ENCODE measurements at regions not wholly inside any gene's neighbourhood (a gene's known extent, or its start where the extent isn't known, plus 50 kb on each side); places are given as distances from the start of the nearest gene placed in this dataset.

DNA sequence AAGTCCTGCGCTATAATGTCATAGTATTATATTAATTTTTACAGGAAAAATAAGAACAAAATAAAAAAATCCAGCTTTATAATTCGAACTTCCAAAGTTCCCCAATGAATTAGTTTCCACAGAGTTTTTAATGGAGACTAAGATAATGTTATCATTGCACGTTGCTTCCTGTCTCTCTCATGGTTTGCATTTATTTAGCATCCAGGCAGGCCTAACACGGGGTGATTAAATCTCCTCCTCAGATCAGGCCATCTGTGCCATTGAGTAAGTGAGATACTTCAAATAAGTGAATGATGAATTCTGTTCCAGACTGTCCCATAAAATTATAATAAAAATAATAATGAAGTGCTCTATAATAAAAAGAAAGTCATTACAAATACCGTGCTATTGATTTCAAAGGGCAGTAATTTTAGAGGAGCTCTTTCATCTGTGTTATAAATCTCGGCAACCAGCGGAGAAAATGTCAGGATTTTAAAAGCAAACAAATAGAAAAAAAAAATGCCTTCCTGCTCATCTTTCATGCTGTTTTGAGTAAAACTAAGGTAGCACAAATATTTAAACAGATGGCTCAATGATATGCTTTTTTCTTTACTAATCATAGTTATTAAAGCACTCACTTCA is 570.6 kb upstream of the ZNF608 start:
- WGBS, 2 donors = 66 to 75% methylated on average over 7 of the region's 7 CpGs
- no peak overlapping the region for H3K4me3 ChIP-seq (ENCODE audit: low read depth, poor library complexity, severe bottlenecking)
- no peak for DNase-seq (ENCODE audit: low spot score in 2 of 2)
- TF ChIP-seq, protein P1, sequence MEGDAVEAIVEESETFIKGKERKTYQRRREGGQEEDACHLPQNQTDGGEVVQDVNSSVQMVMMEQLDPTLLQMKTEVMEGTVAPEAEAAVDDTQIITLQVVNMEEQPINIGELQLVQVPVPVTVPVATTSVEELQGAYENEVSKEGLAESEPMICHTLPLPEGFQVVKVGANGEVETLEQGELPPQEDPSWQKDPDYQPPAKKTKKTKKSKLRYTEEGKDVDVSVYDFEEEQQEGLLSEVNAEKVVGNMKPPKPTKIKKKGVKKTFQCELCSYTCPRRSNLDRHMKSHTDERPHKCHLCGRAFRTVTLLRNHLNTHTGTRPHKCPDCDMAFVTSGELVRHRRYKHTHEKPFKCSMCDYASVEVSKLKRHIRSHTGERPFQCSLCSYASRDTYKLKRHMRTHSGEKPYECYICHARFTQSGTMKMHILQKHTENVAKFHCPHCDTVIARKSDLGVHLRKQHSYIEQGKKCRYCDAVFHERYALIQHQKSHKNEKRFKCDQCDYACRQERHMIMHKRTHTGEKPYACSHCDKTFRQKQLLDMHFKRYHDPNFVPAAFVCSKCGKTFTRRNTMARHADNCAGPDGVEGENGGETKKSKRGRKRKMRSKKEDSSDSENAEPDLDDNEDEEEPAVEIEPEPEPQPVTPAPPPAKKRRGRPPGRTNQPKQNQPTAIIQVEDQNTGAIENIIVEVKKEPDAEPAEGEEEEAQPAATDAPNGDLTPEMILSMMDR (IDR thresholded peaks at IDR 0.05) = no peak
- no peak for TF ChIP-seq POLR2A (IDR thresholded peaks at IDR 0.05)
- intact Hi-C loops (cut with DNase I; ENCODE audit: low total_unique reads) = no loop called here

DNA sequence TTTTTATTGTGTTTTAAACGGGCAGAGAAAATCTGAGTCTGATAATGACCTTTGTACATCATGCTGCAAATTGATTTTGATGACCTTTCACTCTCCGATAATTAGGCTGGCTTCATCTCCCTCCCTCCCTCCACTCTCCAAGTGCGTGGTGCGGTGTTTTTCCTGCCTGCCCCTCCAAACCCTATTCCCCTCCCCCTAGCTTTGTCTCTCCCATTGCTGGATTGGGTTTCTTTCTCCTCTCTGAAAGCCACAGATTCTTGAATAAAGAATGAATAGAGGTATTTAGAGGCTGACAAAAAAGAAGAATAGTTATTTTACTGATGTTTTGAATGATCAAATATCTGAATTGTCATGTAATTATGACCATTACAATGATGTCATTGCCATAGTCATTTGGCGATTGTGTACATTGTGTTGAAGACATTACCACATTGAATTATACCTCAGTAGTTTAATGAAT is 571.1 kb upstream of the ZNF608 start:
- H3K4me3 ChIP-seq (ENCODE audit: low read depth, poor library complexity, severe bottlenecking) = no peak overlapping the region
- intact Hi-C loops (cut with DNase I; ENCODE audit: low total_unique reads) = no loop called here
- WGBS, 2 donors = 79 to 81% methylated on average over 5 of the region's 5 CpGs
- DNase-seq (ENCODE audit: low spot score in 2 of 2) = no peak
- TF ChIP-seq, protein P1 (IDR thresholded peaks at IDR 0.05) = no peak
- TF ChIP-seq POLR2A (IDR thresholded peaks at IDR 0.05) = no peak

DNA sequence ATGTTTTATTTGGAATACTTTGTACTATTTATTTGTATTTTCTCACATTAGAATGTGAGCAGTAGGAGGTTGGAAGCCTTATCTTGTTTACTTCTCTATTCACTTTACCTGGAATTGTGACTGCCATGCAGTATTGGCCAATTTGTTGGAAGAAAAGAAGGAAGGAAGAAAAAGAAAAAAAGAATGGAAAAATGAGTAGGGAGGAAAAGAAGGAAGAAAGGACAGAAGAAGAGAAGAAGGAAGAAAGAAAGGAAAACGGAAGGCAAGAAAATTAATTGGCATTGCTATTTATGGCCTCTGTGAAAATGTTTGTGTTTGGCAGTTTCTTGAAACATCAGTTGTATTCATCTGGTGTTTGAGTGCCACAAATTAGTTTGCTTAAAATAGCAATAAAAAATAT is 575.2 kb upstream of the ZNF608 start:
- WGBS, 2 donors = 79 to 81% methylated on average over 1 of the region's 1 CpG

DNA sequence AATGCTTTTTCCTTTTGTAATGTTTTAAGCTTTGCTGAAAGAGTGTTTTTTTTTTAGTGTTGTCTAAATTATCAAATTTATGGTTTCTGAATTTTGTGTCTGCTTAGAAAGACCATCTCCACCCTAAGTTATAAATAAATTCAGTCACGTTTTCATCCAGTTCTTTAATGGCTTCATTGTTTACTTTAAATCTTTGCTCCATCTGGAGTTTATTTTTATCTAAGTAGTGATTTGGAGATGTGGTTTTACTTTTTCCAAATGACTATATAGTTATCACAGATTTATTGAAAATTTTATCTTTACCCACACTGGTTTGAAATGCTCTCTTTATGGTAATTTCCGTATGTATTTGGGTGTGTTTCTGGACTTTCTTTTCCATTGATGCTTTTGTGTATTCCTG is 577.2 kb upstream of the ZNF608 start:
- TF ChIP-seq, protein P1 (IDR thresholded peaks at IDR 0.05) = no peak
- TF ChIP-seq POLR2A (IDR thresholded peaks at IDR 0.05) = no peak
- WGBS, 2 donors = 43 to 50% methylated on average over 2 of the region's 2 CpGs
- no peak for DNase-seq (ENCODE audit: low spot score in 2 of 2)
- intact Hi-C loops (cut with DNase I; ENCODE audit: low total_unique reads) = no loop called here
- H3K4me3 ChIP-seq (ENCODE audit: low read depth, poor library complexity, severe bottlenecking) = no peak overlapping the region

More for the DNA sequence above, 575.2 kb upstream of the ZNF608 start:
- DNase-seq (ENCODE audit: low spot score in 2 of 2) = no peak
- no peak overlapping the region for H3K4me3 ChIP-seq (ENCODE audit: low read depth, poor library complexity, severe bottlenecking)
- intact Hi-C loops (cut with DNase I; ENCODE audit: low total_unique reads) = no loop called here
- TF ChIP-seq, protein P1 (IDR thresholded peaks at IDR 0.05) = no peak
- no peak for TF ChIP-seq POLR2A (IDR thresholded peaks at IDR 0.05)

DNA sequence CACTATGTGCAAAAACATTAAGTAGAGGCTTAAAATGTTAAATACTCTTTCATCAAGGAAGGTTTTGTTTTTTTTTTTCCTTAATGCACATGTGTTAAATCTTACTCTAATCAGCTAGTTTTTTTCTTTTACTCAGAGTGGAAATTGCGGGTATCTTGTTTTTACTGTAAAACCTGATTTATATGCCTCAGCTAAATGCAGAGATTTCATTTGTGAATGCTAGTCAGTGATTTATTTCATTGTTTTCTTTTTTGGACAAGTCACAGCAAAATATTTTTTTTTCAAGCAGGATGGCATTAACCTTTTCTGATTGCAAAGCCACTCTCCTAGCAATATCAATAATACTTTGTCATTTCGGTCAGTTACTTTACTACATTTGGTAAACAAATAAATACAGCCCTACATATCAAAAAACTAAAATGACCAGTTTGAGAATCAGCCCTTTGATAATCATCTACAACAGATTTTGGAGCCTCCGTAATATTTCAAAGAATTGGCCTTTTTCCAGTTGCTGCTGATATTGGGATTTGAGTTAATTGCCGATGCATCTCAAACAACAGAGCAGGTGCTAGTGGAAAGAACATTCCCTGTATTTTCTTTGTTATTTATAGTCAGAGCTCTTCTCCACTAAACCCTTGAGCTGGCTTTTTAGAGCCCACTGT is 579.2 kb upstream of the ZNF608 start:
- TF ChIP-seq POLR2A (IDR thresholded peaks at IDR 0.05) = no peak
- TF ChIP-seq, protein P1 (IDR thresholded peaks at IDR 0.05) = no peak
- no peak for DNase-seq (ENCODE audit: low spot score in 2 of 2)
- H3K4me3 ChIP-seq (ENCODE audit: low read depth, poor library complexity, severe bottlenecking) = no peak overlapping the region
- intact Hi-C loops (cut with DNase I; ENCODE audit: low total_unique reads) = no loop called here
- WGBS, 2 donors = 68 to 70% methylated on average over 4 of the region's 4 CpGs

DNA sequence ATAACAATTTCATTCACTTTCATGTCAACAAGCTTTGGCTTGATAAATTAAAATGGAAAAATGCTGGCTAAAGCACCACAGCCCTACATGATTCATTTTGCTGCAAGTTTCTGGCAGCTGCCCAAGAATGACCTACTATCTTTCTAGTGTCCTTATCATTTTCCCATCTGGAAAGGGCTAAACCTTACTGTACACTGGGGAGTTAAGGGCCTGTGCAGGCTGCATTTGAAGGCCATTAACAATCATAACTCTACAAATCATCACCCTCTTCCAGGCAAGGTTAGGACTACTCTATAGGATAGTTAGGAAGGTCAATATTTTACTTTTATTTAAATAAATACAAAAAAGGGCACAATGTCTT is 579.7 kb upstream of the ZNF608 start:
- DNase-seq (ENCODE audit: low spot score in 2 of 2) = no peak
- intact Hi-C loops (cut with DNase I; ENCODE audit: low total_unique reads) = no loop called here
- no peak overlapping the region for H3K4me3 ChIP-seq (ENCODE audit: low read depth, poor library complexity, severe bottlenecking)
- no peak for TF ChIP-seq POLR2A (IDR thresholded peaks at IDR 0.05)
- TF ChIP-seq, protein P1 (IDR thresholded peaks at IDR 0.05) = no peak

Data from lower leg skin (tissue), 4 donors.